Vagina (tissue), 2 donors: ENCODE measurements at regions not wholly inside any gene's neighbourhood (a gene's known extent, or its start where the extent isn't known, plus 50 kb on each side); places are given as distances from the start of the nearest gene placed in this dataset.

Experiments
- POLR2A ChIP-seq, 2 donors: fragments of 450-650 bp; IDR thresholded peaks; one replicate each; pipeline ENCODE4 v1.6.1; 2017; ENCODE audit warnings: antibody characterized with exemption in 2 of 2, mild to moderate bottlenecking in 2 of 2, moderate library complexity in 2 of 2
- POLR2AphosphoS5 ChIP-seq, 2 donors: sonication (generic); formaldehyde crosslinking; IDR thresholded peaks; one replicate each; pipeline ENCODE4 v1.9.0; 2017; ENCODE audit warnings: antibody characterized with exemption in 2 of 2, mild to moderate bottlenecking in 2 of 2, low read depth in 1 of 2; ENCODE audit not compliant: insufficient read depth in 1 of 2

GRCh38 chr10:130493446-130494145 is 357.4 kb downstream of the GLRX3 start:
- no peak for TF ChIP-seq POLR2A (IDR thresholded peaks at IDR 0.05)
- TF ChIP-seq POLR2AphosphoS5 (IDR thresholded peaks at IDR 0.05; ENCODE audit: insufficient read depth in 1 of 2, low read depth in 1 of 2) = no peak
